HG02870 (cell line): ENCODE measurements at regions not wholly inside any gene's neighbourhood (a gene's known extent, or its start where the extent isn't known, plus 50 kb on each side); places are given as distances from the start of the nearest gene placed in this dataset.

Experiments
- ATAC-seq: cut with Tn5 transposase; IDR thresholded peaks from one replicate; pipeline ENCODE4 v1.9.1; 2021; ENCODE audit warnings: mild to moderate bottlenecking, moderate library complexity; ENCODE audit not compliant: unreplicated experiment

- no peak for ATAC-seq
Measured at GRCh38 chrX:6707497-6707896, 172.6 kb upstream of the VCX3A start.

GRCh38 chrX:6701085-6701484, 166.2 kb upstream of the VCX3A start:
- ATAC-seq = no peak

GRCh38 chrX:6695717-6696116, 160.8 kb upstream of the VCX3A start:
- ATAC-seq = no peak

GRCh38 chrX:6694977-6695376, 160.1 kb upstream of the VCX3A start:
- no peak for ATAC-seq

GRCh38 chrX:6694221-6694620, 159.3 kb upstream of the VCX3A start:
- ATAC-seq = no peak

- no peak for ATAC-seq
Measured at GRCh38 chrX:6693051-6693450, 158.1 kb upstream of the VCX3A start.

GRCh38 chrX:6685489-6685888, 150.6 kb upstream of the VCX3A start:
- no peak for ATAC-seq

GRCh38 chrX:6683353-6683752, 148.4 kb upstream of the VCX3A start:
- no peak for ATAC-seq

- ATAC-seq = no peak
Measured at GRCh38 chrX:6681521-6682145, 146.7 kb upstream of the VCX3A start.

GRCh38 chrX:6679988-6680387, 145.1 kb upstream of the VCX3A start:
- no peak for ATAC-seq

- ATAC-seq = no peak
Measured at GRCh38 chrX:6679550-6679949, 144.6 kb upstream of the VCX3A start.

GRCh38 chrX:6678313-6678712, 143.4 kb upstream of the VCX3A start:
- no peak for ATAC-seq

GRCh38 chrX:6674734-6675133, 139.8 kb upstream of the VCX3A start:
- ATAC-seq = no peak

- peak; percentile 47 for ATAC-seq
Measured at GRCh38 chrX:6667048-6667768, 132.3 kb upstream of the VCX3A start.

- ATAC-seq = no peak
Measured at GRCh38 chrX:6666624-6667023, 131.7 kb upstream of the VCX3A start.

- no peak for ATAC-seq
Measured at GRCh38 chrX:6661736-6662135, 126.8 kb upstream of the VCX3A start.

GRCh38 chrX:6660567-6661264, 125.8 kb upstream of the VCX3A start:
- no peak for ATAC-seq

GRCh38 chrX:6645216-6645615, 110.3 kb upstream of the VCX3A start:
- ATAC-seq = no peak

GRCh38 chrX:6644411-6644810, 109.5 kb upstream of the VCX3A start:
- ATAC-seq = no peak

GRCh38 chrX:6640727-6641126, 105.8 kb upstream of the VCX3A start:
- ATAC-seq = no peak

GRCh38 chrX:6614506-6614905, 79.6 kb upstream of the VCX3A start:
- ATAC-seq = no peak

- ATAC-seq = no peak
Measured at GRCh38 chrX:6599230-6599860, 64.4 kb upstream of the VCX3A start.
